Muscle of leg (tissue), 3 donors: ENCODE measurements at regions not wholly inside any gene's neighbourhood (a gene's known extent, or its start where the extent isn't known, plus 50 kb on each side); places are given as distances from the start of the nearest gene placed in this dataset.

Experiments
- DNase-seq: peaks from one replicate; pipeline ENCODE4 v3.0.0; 2013
- H3K27ac ChIP-seq: one replicate; pipeline ENCODE4 v1.5.1; 2013; ENCODE audit warnings: mild to moderate bottlenecking, low read length, control low read depth
- H3K27me3 ChIP-seq: one replicate; pipeline ENCODE4 v1.6.1; 2013; ENCODE audit warnings: low read length; ENCODE audit not compliant: control insufficient read depth, insufficient read depth
- H3K36me3 ChIP-seq: one replicate; pipeline ENCODE4 v1.6.1; 2013; ENCODE audit warnings: low read length; ENCODE audit not compliant: control insufficient read depth, insufficient read depth
- H3K4me1 ChIP-seq: one replicate; pipeline ENCODE4 v1.6.1; 2013; ENCODE audit warnings: low read length; ENCODE audit not compliant: control insufficient read depth, insufficient read depth
- H3K4me3 ChIP-seq: one replicate; pipeline ENCODE4 v1.5.1; 2013; ENCODE audit warnings: low read length, control low read depth
- H3K9me3 ChIP-seq: replicated peaks from 2 replicates; pipeline ENCODE4 v1.6.1; 2013; ENCODE audit warnings: low read depth, low read length; ENCODE audit not compliant: control insufficient read depth
- WGBS: methylation state at CpG from one replicate; pipeline ENCODE4 v1.1.5; 2013; ENCODE audit warnings: missing lambda C conversion rate; ENCODE audit not compliant: insufficient coverage; 5-methylcytosine and 5-hydroxymethylcytosine counted together

GRCh38 chr5:26761045-26761444 is 277.3 kb downstream of the CDH9 start:
- WGBS: no CpG with 5 or more reads among the region's 7 CpGs
- H3K4me1 ChIP-seq: no peaks in the 10 kb centered on the region
- no peak overlapping the region for H3K4me3 ChIP-seq
- no peaks in the 10 kb centered on the region for H3K27me3 ChIP-seq
- no peaks in the 10 kb centered on the region for H3K36me3 ChIP-seq
- no peaks in the 10 kb centered on the region for H3K9me3 ChIP-seq
- DNase-seq: peak; percentile 29
- no peak overlapping the region for H3K27ac ChIP-seq

GRCh38 chr5:26757941-26758340 is 280.4 kb downstream of the CDH9 start:
- H3K27me3 ChIP-seq: no peaks in the 10 kb centered on the region
- WGBS: no CpG with 5 or more reads among the region's 2 CpGs
- H3K4me1 ChIP-seq: no peaks in the 10 kb centered on the region
- no peak overlapping the region for H3K4me3 ChIP-seq
- H3K9me3 ChIP-seq: no peaks in the 10 kb centered on the region
- H3K27ac ChIP-seq: no peak overlapping the region
- H3K36me3 ChIP-seq: no peaks in the 10 kb centered on the region
- no peak for DNase-seq

- no peak overlapping the region for H3K4me3 ChIP-seq
- DNase-seq: no peak
- H3K27me3 ChIP-seq: no peaks in the 10 kb centered on the region
- no peak overlapping the region for H3K27ac ChIP-seq
- H3K4me1 ChIP-seq: no peaks in the 10 kb centered on the region
- H3K36me3 ChIP-seq: no peaks in the 10 kb centered on the region
- WGBS: no CpG with 5 or more reads among the region's 1 CpG
- H3K9me3 ChIP-seq: no peaks in the 10 kb centered on the region
Observed at GRCh38 chr5:26749829-26750228, 288.6 kb downstream of the CDH9 start.

GRCh38 chr5:26740182-26740581 is 298.2 kb downstream of the CDH9 start:
- Histone ChIP-seq H3K9me3 (no peaks in the 10 kb centered on the region), H3K36me3 (no peaks in the 10 kb centered on the region), H3K27ac (no peak overlapping the region), H3K4me1 (no peaks in the 10 kb centered on the region), H3K27me3 (no peaks in the 10 kb centered on the region), H3K4me3 (no peak overlapping the region)
- no peak for DNase-seq

- H3K4me3 ChIP-seq: no peak overlapping the region
- no peaks in the 10 kb centered on the region for H3K9me3 ChIP-seq
- DNase-seq: no peak
- WGBS: no CpG with 5 or more reads among the region's 1 CpG
- H3K27ac ChIP-seq: no peak overlapping the region
- H3K4me1 ChIP-seq: no peaks in the 10 kb centered on the region
- H3K36me3 ChIP-seq: no peaks in the 10 kb centered on the region
- no peaks in the 10 kb centered on the region for H3K27me3 ChIP-seq
Observed at GRCh38 chr5:26737348-26738265, 300.8 kb downstream of the CDH9 start.

GRCh38 chr5:26727916-26728315 is 310.5 kb downstream of the CDH9 start:
- WGBS: no CpG with 5 or more reads among the region's 3 CpGs
- Histone ChIP-seq H3K4me3 (no peak overlapping the region), H3K4me1 (no peaks in the 10 kb centered on the region), H3K27me3 (no peaks in the 10 kb centered on the region), H3K27ac (no peak overlapping the region), H3K9me3 (peaks cover 4% of the 10 kb centered on the region), H3K36me3 (no peaks in the 10 kb centered on the region)
- DNase-seq: no peak

- Histone ChIP-seq H3K4me1 (no peaks in the 10 kb centered on the region), H3K9me3 (no peaks in the 10 kb centered on the region), H3K4me3 (no peak overlapping the region), H3K36me3 (no peaks in the 10 kb centered on the region), H3K27ac (no peak overlapping the region), H3K27me3 (no peaks in the 10 kb centered on the region)
- no peak for DNase-seq
Observed at GRCh38 chr5:26719803-26720202, 318.6 kb downstream of the CDH9 start.

- peak; percentile 4 for DNase-seq
- Histone ChIP-seq H3K27me3 (no peaks in the 10 kb centered on the region), H3K27ac (no peak overlapping the region), H3K36me3 (no peaks in the 10 kb centered on the region), H3K4me3 (no peak overlapping the region), H3K9me3 (peaks cover 2% of the 10 kb centered on the region), H3K4me1 (no peaks in the 10 kb centered on the region)
- no CpG with 5 or more reads among the region's 2 CpGs for WGBS
Observed at GRCh38 chr5:26700759-26701384, 337.5 kb downstream of the CDH9 start.

- H3K4me3 ChIP-seq: no peak overlapping the region
- H3K4me1 ChIP-seq: no peaks in the 10 kb centered on the region
- no peaks in the 10 kb centered on the region for H3K36me3 ChIP-seq
- no peak overlapping the region for H3K27ac ChIP-seq
- H3K27me3 ChIP-seq: no peaks in the 10 kb centered on the region
- no peak for DNase-seq
- H3K9me3 ChIP-seq: peaks cover 2% of the 10 kb centered on the region
- 92% methylated on average over 3 of the region's 5 CpGs for WGBS
Observed at GRCh38 chr5:26692952-26693351, 345.4 kb downstream of the CDH9 start.

GRCh38 chr5:26691486-26691885 is 346.9 kb downstream of the CDH9 start:
- Histone ChIP-seq H3K27ac (no peak overlapping the region), H3K9me3 (peaks cover 2% of the 10 kb centered on the region), H3K4me1 (no peaks in the 10 kb centered on the region), H3K36me3 (no peaks in the 10 kb centered on the region), H3K4me3 (no peak overlapping the region), H3K27me3 (no peaks in the 10 kb centered on the region)
- DNase-seq: no peak
